ENCODE measurements at regions not wholly inside any gene's neighbourhood (a gene's known extent, or its start where the extent isn't known, plus 50 kb on each side); places are given as distances from the start of the nearest gene placed in this dataset.
A peak's percentile ranks its signal among the peaks of the same experiment; 100 is the strongest.
"Not testable (repeated sequence)": the region's sequence is repeated elsewhere in the genome, so short reads cannot be mapped to it uniquely, and the experiment has no call there.

DNA sequence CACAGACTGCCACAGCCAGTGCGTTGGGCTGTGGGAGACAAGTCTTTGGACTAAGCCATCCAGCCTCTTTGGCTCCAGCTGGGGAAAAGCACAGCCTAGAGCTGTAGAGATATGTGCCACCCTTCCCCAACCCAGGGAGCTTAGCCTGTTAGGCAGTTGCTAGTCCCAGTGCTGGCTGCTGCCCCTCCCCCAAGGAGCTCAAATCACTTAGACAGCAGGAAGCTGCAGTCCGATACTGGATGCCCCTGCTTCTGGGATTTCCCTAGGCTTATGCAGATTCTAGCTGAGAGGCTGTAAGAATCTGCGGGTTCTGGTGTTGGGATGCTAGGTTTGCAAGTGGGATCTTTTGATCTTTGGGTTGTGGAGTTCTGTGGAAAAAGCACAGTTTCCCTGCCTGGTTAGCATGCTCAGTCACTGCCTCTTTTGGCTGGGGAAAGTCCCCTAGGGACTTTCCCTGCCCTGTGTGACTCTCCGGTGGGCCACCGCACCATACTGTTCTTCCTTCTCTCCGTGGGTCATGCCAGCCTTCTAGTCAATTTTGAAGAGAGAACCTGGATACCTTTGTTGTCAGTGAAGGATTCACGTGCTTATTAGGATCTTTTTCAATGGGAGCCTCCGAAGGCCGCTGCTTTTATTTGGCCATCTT is 792.0 kb downstream of the KCNA4 start:
- DNase-seq = no peak

DNA sequence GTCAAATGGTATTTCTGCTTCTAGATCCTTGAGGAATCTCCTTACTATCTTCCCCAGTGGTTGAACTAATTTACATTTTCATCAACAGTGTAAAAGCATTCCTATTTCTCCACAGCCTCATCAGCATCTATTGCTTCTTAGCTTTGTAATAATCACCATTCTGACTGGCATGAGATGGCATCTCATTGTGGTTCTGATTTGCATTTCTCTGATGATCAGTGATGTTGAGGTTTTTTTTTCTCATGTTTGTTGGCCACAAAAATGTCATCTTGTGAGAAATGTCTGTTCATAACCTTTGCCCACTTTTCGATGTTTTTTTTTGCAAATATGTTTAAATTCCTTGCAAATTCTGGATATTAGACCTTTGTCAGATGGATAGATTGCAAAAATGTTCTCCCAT is 797.3 kb downstream of the KCNA4 start:
- DNase-seq = not testable (repeated sequence)

GRCh38 chr11:29217901-29218300 is 798.9 kb downstream of the KCNA4 start:
- DNase-seq = no peak

- DNase-seq = no peak
These were observed 802.0 kb downstream of the KCNA4 start for GRCh38 chr11:29214833-29215232.

GRCh38 chr11:29211202-29211601 is 805.6 kb downstream of the KCNA4 start:
- DNase-seq = no peak

DNA sequence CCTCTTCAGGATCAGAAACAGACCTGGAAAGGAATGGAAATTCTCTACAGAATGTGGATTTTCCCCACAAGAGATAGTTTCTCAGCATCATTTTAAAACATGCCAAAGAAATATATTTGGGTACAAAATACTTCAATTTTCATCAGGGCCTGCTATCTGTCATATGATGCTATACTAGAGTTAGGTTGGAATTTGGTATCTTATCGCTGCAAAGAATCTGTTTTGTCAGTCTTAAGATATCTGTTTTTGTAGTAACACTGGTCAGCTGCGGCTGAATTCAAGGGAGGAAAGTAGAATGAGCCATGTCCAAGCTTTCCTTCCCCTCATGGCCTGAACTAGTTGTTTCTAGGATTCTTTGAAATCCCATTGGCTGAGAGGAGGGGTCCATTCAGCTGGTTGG is 806.4 kb downstream of the KCNA4 start:
- no peak for DNase-seq

GRCh38 chr11:29208117-29208516 is 808.7 kb downstream of the KCNA4 start:
- DNase-seq = no peak

- DNase-seq = no peak
These were observed 815.9 kb downstream of the KCNA4 start for GRCh38 chr11:29200791-29201562.

- no peak for DNase-seq
These were observed 826.5 kb downstream of the KCNA4 start for GRCh38 chr11:29190313-29190712.

DNA sequence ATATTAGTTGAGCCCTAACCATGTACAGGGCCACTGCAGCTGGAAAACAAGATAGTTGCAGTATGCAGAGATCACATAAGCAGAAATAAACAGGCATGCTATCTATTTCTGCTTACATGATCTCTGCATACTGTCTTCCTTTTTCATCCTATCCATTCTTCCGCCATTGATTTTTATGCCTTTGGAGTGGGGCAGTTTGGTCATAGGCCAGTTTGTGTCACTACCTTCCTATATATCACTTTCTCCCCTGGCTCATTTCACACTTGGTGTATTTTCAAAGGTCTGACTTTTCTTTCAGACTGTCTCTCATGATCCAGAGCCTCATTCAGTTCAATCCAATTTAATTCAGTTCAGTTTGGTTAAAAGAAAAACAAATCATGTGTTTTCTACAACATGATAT is 829.6 kb downstream of the KCNA4 start:
- DNase-seq = no peak

- no peak for DNase-seq
These were observed 831.6 kb downstream of the KCNA4 start for GRCh38 chr11:29184939-29185890.

- no peak for DNase-seq
These were observed 833.5 kb downstream of the KCNA4 start for GRCh38 chr11:29183301-29183700.

GRCh38 chr11:29173660-29174062 is 843.2 kb downstream of the KCNA4 start:
- no peak for DNase-seq

- no peak for DNase-seq
These were observed 845.4 kb downstream of the KCNA4 start for GRCh38 chr11:29171360-29171950.

DNA sequence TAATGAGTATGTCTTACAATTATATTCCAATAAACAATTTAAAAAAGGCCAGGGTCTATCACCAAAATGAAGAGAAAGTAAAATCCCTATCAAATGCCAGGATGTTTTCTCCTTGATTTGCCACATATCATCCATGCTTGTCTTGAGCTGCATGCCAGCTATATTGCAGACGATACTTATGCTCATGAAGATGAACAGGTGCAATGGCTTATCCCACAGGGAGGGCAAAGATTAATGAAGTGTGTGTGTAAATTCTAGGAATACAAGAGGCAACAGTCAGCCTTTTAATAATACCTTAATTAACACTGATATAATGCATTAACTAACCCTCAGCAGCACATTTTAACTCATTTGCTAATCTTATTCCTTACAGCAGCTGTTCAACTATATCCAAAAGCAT is 850.5 kb downstream of the KCNA4 start:
- no peak for DNase-seq

DNA sequence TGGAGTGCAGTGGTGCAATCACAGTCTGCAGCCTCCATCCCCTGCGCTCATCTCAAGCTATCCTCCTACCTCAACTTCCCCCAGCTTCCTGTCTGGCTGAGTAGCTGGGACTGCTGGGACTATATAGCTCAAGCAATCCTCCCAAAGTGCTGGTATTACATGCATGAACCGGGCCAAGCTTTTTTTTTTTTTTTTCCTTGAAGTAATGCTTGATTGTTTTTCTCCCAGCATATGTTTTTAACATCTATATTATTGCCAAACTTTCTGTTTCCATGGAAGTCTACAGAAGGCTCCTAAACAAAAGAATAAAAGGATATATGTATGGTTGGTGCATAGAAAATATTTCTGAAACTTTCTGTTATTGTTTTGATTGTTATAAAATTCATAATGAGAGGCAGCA is 853.6 kb downstream of the KCNA4 start:
- DNase-seq = no peak

DNA sequence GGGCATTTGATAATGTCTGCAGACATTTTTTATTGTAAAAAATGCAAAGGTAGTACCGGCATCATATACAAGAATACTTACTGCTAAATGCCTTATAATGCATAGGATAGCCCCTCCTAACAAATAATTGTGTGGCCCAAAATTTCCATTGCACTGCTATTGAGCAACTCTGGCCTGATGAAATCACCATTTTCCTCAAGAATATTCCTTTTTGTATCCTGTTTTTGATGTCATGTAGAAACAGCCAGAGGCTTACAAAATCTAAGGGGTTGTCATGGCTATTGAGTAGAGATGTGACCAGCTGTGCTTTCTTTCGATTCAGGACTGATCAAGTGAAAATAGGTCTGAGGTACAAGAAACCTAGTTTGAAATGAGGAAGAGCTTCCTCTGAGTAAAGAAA is 854.3 kb downstream of the KCNA4 start:
- no peak for DNase-seq

DNA sequence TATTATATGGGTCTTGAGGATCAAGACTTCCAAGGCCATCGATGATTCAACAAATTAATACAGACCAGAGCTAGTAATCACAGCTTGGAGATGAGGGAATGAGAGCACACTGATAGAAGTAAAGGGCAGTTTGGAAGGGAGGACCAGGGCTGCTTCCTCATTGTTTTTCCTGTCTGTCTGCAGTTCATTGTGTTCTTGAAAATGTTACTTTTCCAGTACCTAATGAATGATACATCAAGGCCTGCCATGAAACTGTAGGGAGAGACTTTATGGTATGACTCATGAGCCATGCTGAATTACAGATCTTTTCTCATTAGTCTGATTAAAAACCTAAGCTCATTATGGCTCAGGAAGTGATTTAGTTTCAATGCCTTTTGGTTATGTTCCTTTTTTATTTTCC is 855.6 kb downstream of the KCNA4 start:
- no peak for DNase-seq

GRCh38 chr11:29159552-29160465 is 857.0 kb downstream of the KCNA4 start:
- peak; percentile 42 for DNase-seq

- no peak for DNase-seq
These were observed 863.8 kb downstream of the KCNA4 start for GRCh38 chr11:29153078-29153477.

- not testable (repeated sequence) for DNase-seq
These were observed 874.3 kb downstream of the KCNA4 start for GRCh38 chr11:29142573-29142972.

- DNase-seq = no peak
These were observed 881.3 kb downstream of the KCNA4 start for GRCh38 chr11:29135504-29135903.

Measured in NCI-H1105 treated with DMSO at 0.1 percent for 48 hours (cell line).